ENCODE measurements at regions not wholly inside any gene's neighbourhood (a gene's known extent, or its start where the extent isn't known, plus 50 kb on each side); places are given as distances from the start of the nearest gene placed in this dataset.

GRCh38 chr7:25970356-25970755 is 181.6 kb upstream of the NFE2L3 start:
- no peak for DNase-seq

- no peak for DNase-seq
Measured at GRCh38 chr7:25970911-25971310, 181.1 kb upstream of the NFE2L3 start.

GRCh38 chr7:25976630-25977029 is 175.4 kb upstream of the NFE2L3 start:
- no peak for DNase-seq

- no peak for DNase-seq
Measured at GRCh38 chr7:25978466-25978865, 173.5 kb upstream of the NFE2L3 start.

GRCh38 chr7:25979605-25980004 is 172.4 kb upstream of the NFE2L3 start:
- DNase-seq = no peak

GRCh38 chr7:25982684-25983083 is 169.3 kb upstream of the NFE2L3 start:
- DNase-seq = no peak

- DNase-seq = no peak
Measured at GRCh38 chr7:25985196-25985595, 166.8 kb upstream of the NFE2L3 start.

GRCh38 chr7:25988640-25989039 is 163.4 kb upstream of the NFE2L3 start:
- DNase-seq = no peak

- no peak for DNase-seq
Measured at GRCh38 chr7:25989140-25989705, 162.8 kb upstream of the NFE2L3 start.

- no peak for DNase-seq
Measured at GRCh38 chr7:25994433-25994994, 157.5 kb upstream of the NFE2L3 start.

- DNase-seq = no peak
Measured at GRCh38 chr7:25995216-25995615, 156.8 kb upstream of the NFE2L3 start.

- DNase-seq = no peak
Measured at GRCh38 chr7:25996006-25996408, 156.0 kb upstream of the NFE2L3 start.

- DNase-seq = no peak
Measured at GRCh38 chr7:25998499-25998898, 153.5 kb upstream of the NFE2L3 start.

GRCh38 chr7:26000841-26001240 is 151.2 kb upstream of the NFE2L3 start:
- DNase-seq = no peak

- DNase-seq = no peak
Measured at GRCh38 chr7:26001662-26002244, 150.2 kb upstream of the NFE2L3 start.

- DNase-seq = no peak
Measured at GRCh38 chr7:26005683-26006410, 146.2 kb upstream of the NFE2L3 start.

- no peak for DNase-seq
Measured at GRCh38 chr7:26006426-26006825, 145.6 kb upstream of the NFE2L3 start.

- no peak for DNase-seq
Measured at GRCh38 chr7:26007510-26007909, 144.5 kb upstream of the NFE2L3 start.

- DNase-seq = no peak
Measured at GRCh38 chr7:26008428-26008827, 143.6 kb upstream of the NFE2L3 start.

- no peak for DNase-seq
Measured at GRCh38 chr7:26011039-26011696, 140.8 kb upstream of the NFE2L3 start.

- no peak for DNase-seq
Measured at GRCh38 chr7:26013551-26014083, 138.4 kb upstream of the NFE2L3 start.

- no peak for DNase-seq
Measured at GRCh38 chr7:26022982-26023381, 129.0 kb upstream of the NFE2L3 start.

GRCh38 chr7:26029911-26030310 is 122.1 kb upstream of the NFE2L3 start:
- no peak for DNase-seq

Measured in hematopoietic multipotent progenitor cell treated with erythropoietin and hydrocortisone succinate and interleukin-3 and kit ligand, for 8 days (in vitro differentiated cells).